DMS153 treated with DMSO at 0.1 percent for 48 hours (cell line): ENCODE measurements at regions not wholly inside any gene's neighbourhood (a gene's known extent, or its start where the extent isn't known, plus 50 kb on each side); places are given as distances from the start of the nearest gene placed in this dataset.

Experiments
- DNase-seq: peaks from one replicate; lab custom pipeline; 2025; ENCODE audit not compliant: unreplicated experiment; lab: John Stamatoyannopoulos, UW

DNA sequence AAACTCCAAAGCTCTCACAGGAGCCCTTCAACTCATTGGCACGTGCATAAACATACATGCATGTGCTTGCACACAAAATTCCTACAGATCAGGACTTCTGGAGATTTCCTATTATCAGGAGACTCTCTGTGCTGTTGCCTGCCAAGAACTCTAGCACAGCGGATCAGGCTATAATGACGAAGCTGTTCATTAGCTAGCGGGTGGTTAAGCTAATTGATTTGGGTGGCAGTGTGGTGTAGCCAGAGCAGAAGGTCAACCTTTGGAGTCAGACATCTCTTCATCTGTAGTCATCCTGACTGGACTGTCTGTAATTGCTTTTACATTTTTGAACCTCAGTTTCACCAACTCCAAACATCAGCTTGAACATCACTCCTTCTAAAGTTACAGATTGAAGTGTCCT is 69.0 kb downstream of the KIF2B start:
- no peak for DNase-seq

DNA sequence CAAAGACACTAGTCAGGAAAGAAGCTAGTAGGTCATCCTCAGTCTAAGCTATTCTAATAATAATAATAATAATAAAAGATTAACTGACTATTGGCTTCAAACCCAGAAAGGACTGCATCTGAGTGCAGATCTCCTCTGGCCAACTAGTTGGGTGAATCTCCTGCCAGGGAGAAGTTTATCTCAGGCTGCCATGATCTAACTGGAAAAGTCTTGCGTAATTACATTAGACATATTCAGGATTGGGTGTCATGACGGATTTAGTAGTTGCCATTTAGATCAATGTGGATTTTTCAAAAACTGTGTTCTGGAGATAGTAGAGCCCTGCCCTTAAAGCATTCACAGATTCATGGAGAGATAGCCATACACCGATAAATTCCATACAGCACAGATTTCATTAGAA is 69.5 kb downstream of the KIF2B start:
- no peak for DNase-seq

DNA sequence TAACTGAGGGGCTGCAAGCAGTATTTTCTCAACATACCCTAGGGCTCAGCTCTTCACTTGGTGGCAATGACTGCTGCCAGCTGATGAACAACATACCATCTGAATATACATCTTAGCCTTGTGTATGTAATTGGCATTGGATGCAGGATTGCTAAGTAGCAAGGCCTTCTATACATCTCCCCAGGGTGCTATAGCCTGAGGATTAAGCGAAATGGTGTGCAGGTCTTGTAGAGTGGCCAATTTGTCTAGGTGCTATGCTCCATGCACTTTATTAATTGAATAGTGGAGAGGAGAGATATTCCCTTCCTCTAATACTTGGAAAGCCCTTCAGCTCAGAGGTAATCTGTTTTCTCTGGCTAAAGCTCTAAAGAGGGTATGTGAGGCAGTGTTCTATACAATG is 71.9 kb downstream of the KIF2B start:
- no peak for DNase-seq

DNA sequence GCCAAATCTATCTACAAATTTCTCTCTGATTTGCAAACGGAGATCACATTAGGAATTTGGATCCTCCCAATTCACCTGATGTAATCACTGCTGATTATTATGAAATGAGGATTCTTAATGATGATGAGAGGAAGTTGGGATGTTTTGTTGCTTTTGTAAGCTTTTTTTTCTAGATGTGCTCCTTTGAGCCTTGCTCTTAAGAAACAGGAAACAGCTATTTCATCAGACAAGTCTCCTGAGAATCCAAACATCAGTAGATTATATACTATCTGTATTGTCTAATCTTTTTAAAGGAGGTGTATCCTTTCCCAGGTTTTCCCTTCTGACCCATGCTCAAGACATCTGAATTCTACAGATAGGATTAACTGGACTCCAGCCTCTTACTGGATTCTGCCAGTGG is 73.3 kb downstream of the KIF2B start:
- no peak for DNase-seq

DNA sequence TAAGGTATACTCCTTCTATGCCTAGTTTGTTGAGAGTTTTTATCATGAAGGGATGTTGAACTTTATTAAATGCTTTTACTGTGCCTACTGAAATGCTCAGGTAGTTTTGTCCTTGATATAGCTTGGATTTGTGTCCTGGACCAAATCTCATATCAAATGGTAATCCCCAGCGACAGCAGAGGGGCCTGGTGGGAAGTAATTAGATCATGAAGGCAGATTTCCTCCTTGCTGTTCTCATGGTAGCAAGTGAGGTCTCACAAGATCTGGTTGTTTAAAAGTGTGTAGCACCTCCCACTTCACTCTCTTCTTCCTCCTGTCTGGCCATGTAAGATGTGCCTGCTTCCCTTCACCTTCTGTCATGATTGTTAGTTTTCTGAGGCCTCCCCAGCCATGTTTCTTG is 78.2 kb downstream of the KIF2B start:
- no peak for DNase-seq

DNA sequence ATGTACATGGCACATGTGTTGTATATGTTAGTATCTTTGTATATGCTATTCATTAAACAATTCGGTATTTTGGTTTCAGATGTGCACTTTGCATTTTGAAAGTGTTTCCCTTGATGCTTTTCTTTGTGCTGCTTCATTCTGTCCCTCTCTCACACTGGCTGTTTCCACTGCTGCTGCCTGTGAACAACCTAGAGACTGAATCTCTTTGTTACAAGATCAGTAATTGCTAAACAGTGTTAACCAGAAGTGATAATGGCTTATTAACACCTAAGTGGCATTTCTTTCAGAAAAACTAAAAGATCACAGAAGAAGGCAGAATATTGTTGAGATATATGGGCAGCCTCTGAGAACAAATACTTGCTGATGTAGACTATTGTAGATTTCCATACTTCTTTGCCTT is 84.7 kb downstream of the KIF2B start:
- no peak for DNase-seq

DNA sequence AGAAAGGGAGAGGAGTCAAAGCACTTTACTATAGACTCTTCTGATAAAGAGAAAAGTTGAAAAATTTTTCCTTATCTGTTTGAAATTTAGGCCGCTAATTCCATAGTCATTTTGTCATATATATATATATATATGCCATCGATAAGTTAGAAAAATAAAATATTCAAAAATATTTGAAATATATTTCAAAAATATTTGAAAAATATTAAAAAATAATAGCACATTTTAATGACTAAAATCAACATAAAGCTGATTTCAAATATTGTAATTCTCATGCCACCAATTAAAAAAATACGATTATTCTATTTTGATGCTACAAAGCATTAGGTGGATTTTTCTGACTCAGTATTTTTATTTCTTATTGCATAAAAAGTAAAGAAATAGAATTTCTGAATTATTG is 87.1 kb downstream of the KIF2B start:
- DNase-seq, result no peak

DNA sequence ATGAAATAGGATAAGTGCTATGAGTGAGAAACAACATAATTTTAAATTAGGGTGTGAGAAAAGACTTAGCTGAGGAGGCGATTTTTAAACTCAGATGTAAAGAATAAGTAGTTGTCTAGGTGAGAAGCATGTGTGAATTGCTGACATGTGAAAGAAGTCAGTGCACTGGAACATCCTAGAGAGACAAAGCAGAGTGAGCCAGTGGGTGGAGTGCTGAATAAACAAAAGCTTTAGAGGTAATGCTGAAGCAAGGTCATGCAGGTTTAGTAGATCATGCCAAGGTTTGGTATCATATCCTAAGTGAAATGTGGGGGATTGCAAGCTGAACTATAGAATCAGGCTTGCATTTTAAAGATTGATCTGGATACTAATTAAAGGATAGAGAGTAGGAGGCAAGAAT is 89.4 kb downstream of the KIF2B start:
- DNase-seq, result no peak

DNA sequence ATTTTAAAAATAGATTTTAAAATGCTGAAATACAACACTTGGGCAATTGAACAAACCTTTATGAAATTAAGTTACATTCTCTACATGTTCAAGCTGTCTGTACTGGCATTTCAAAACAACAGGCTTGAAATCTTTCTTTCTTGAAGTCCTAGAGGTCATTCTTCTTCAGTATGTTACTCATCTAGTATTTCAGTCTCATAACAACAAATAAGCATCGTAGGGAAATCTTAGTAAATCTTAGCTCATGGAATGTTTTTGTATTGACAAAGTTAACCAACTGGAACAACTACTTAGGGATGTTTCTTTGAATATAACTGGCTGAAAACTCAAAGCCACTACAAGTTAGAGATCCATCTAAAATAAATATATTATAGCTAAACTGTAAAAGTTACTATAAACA is 96.6 kb downstream of the KIF2B start:
- no peak for DNase-seq

DNA sequence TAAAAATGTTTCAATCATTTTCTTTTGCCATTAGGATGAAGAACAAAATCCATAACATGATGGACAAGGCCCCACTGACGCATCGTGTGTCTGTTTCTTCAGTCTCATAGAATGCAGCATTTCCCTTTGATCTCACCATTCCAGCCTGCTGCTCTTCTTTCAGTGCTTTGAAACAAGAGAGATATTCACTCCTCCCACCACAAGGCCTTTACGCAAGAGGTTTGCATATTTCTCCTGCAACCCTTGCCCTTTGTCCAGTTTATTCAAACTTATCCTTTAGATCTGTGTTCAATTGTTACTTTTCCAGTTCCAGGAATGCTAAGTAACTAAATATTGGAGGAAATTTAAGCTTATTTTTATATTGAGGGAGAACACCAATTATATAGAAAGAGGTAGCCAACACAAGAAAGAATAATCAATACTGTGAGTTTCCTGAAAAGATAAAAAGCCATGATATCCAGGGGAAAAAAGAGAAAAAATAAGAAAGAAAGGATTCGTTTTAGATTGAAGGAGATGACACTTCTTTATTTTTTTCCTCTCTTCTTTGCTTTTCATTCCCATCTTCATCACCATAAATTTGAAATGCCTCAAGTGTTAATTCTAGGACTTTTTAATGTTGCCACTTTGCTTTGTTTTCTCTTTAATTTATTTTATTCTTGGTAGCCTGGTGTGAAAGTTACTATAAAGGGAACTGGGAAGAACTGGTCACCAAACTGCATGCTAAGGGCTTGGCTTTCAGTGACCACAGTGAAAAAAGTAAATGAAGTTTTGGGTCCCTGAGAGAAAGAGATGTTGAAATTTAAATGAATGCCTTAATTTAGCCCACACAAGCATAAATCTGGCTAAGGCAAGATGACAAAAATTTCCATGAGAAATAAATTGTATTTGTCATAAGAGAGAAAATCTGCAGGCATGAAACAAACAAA is 102.1 kb downstream of the KIF2B start:
- DNase-seq, result no peak

DNA sequence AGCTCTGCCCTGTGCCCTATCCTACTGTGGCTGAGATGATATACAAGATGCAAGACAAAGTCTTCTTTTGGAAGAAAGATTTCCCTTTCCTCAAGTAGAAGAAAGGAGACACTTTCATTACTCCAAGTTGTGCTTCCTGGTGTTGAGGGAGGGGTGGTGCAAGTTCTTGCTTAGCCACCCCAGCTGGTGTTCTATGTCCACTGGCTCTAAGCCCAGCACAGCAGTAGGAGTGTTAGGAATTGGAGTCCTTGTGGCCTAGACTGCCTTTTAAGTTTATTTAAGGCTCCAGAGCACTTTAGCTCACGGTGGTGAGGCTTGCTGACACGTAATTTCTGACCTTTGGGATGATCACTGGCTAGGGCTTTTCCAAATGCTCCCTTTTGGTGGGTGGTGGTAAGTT is 109.7 kb downstream of the KIF2B start:
- no peak for DNase-seq

DNA sequence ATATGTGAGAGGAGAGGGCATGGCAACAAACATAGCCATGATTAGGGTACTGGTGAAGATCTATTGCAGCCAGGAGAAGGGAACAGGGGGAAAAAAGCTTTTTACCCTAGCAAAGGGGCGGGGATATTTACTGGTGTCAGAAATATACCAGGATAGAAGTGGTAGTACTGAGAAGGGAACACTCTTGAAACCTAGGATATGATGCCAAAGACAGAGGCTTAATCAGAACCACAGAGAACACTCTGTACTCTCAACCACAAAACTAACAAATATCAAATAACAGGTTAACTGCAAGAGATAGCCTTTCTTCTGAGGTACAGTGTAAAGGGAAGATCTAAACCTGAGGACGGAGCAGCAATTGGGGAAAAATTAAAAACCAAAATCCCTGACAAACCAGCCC is 112.2 kb downstream of the KIF2B start:
- DNase-seq, result no peak

DNA sequence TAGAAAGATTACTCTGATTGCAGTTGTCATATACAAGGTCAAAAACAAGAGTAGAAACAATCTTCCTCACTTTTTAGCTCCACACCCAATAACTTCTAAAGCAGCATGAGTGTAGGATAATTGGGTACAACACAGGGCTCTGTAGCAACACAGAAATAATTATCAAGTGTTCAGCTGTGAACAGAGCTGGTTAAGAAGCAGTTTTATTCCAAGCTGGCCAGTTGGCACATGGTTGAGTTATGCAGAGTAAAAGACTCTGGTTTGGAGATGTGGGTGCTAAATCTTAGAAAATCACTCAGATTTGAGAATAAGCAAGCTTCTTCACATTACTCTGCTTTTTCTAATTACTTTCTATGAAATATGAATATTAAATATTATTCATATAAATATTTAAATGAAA is 118.5 kb downstream of the KIF2B start:
- no peak for DNase-seq

DNA sequence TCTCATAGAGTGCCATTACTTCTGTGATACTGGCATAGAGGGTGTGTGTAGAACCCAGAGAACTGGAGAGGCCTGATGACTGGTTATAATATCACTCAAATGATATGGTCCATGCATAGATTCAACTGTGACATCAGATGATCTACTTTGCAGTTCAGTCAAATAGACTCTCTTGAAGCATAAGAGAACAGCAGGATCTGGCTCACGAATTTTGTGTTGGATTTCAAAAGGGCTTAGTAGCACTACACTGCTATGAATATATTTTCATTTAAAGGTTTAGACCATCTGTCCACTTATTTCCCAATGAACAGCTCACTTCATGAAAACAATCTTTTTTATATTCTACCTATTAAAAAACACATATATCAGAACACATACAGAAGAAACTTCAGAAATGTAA is 119.7 kb downstream of the KIF2B start:
- DNase-seq, result no peak

DNA sequence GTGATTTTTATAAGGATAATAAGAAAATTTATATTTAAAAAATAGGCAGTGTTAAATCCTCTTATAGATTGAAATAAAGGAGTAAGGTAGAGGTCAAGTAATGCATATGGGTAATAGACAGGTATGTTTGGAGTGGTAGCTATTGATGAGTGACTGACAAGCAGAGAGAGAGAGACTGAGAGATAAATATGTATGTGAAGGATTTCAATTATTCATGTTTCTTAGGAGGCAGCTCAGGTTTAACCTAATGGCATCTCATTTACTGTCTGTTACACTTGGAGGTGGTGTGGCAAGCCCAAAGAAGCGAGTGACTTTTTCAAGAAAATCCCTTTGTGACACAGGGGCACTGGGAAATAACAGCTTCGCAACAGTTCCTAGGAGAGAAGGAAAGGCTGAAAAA is 120.2 kb downstream of the KIF2B start:
- no peak for DNase-seq

DNA sequence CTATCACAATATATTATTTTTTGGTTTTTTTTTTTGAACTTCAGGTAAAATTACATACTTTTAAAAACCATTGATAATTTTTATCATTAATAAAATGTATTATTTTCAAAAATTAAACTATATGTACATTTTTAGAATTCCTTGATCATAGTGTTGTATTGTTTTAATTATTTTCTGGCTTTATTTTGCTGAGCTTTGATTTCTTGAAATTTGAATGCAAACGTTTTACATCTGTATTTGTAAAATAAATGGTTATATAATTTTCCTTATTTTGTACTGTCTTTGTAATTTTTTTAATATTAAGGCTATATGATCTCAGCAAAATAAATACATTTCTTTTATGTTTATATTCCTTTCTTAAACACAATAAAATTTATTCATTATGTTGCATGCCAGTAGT is 125.6 kb downstream of the KIF2B start:
- no peak for DNase-seq

DNA sequence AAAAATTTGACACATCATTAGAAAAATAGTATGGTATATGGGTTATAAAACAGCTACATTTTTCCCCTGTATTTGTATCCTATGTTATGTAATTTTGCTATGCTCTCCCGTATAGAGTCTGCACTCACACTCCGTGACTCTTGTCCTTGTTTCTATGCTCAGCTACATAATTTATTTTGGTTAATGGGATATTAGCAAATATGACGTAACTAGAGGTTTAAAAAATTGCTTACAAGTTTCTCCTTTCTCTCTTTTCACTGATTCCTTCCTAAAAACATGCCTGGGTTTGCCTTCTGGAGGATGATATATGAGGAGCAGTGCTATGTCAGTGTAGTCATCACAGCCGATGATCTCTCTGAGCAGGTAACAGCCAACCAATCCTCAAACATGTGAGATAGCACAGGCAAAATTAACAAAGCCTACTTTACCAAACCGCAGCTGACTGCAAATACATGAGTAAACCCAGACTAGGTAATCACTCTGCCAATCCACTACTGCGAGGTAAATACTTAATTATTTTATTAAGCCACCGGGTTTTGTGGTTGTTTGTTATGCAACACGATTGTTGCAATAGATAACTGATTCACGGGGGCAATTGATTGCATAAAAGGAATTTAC is 126.9 kb downstream of the KIF2B start:
- no peak for DNase-seq

DNA sequence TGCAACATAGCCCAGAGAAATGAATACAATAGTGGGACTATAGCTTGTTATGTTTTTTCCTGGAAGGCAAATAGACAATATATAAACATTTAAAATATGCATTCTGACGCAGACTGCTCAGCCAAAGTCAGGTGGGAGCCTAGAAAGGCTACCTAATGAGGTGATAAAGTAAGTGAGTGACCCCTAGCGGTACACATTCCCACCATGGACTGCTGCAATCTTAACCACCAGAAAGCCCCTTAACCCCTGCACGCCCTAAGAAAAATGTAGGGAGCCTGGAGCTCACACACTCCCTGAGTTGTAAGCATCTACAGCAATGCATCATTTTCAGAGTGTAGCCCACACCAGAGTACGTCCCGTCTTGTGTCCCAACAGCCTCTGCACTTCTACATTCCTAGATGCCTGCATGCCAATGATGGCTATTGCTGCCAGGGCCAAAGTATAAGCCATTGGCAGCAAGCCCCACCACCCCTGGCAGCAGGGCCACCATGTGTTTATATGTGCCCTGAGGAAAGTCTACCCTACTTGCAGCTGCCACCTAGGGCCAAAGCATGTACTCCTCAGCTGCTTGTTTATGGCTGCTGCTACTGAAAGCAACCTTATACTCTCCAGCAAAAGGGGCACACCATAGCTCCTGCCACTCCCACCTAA is 127.6 kb downstream of the KIF2B start:
- DNase-seq, result no peak

DNA sequence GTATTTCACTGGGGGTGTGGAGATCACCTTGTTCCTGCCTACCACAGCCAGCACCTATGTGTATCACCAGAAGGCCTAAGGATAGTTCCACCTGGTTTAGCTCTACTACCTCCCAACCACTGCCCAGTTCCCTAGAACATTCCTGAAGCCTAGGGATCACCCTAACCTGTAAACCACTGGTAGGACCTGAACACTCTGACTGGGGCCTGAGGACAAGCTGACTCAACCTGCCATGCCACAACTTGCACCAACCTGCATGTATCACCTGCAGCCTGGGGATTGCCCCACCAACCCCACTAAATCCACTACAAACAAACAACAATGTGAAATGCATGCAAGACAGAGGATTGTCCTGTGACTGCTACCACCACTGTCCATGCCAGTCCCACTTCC is 128.1 kb downstream of the KIF2B start:
- no peak for DNase-seq

DNA sequence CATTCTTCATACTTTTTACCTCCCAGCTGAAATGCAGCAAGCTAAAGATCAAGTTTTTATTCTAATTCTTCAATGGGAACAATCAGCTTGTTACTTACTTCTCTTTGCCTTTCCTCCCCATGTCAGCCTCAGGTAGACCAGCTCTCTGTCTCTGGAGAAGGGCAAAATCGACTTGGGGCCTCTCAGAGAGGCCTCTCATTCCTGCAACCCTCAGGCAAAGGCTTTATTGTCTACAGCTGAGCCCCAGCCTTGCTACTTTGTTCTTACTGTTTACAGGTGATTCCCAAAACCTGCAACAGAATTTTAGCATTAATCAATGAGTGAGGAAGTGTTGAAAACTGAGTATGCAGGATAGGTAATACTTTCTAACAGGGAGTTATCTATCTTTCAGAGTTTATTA is 148.6 kb downstream of the KIF2B start:
- DNase-seq, result no peak

DNA sequence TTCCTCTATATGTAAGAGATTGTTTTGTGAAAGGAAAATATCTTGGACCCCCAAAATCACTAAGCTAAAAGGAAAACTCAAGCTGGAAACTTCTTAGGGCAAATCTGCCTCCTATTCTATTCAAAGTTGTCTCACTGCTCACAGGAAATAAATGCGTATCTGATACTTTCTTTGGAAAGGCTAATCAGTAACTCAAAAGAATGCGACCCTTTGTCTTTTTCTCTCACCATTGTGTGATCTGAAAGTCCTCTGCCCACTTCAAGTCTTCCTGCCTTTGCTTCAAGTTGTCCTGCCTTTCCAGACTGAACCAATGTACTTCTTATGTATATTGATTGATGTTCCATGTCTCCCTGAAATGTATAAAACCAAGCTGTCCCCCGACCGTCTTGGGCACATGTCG is 157.3 kb downstream of the KIF2B start:
- DNase-seq, result no peak

DNA sequence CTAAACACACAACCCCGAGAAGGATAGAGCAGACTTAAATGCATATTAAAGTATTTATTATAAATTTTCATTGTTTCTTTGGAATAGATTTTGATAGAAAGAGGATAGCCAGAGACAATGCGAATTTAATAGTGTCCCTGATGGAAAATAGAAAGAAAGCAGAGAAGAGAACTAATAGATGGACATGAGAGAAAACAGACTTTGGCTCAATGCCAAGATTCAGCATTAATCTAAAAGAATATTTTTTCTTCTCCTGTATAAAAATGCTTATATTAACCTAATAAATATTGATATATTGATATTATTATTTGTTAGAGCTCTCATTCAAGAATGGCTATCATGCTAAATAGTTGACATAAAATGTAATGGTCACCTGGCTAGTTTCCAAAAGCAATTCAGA is 173.4 kb downstream of the KIF2B start:
- DNase-seq, result no peak
